Neural progenitor cell (in vitro differentiated cells): ENCODE measurements at regions not wholly inside any gene's neighbourhood (a gene's known extent, or its start where the extent isn't known, plus 50 kb on each side); places are given as distances from the start of the nearest gene placed in this dataset.

Experiments used
- DNase-seq: peaks from one replicate; pipeline ENCODE4 v3.0.0-alpha.2; 2016; ENCODE audit warnings: low spot score
- H2AFZ ChIP-seq: fragments of 200-600 bp; sonication (generic); replicated peaks from 2 replicates; pipeline ENCODE4 v1.6.1; 2016; ENCODE audit warnings: antibody characterized with exemption
- H3F3A ChIP-seq: fragments of 200-600 bp; sonication (generic); 2 replicates; pipeline ENCODE4 v1.6.1; 2016; ENCODE audit warnings: antibody characterized with exemption, low read depth
- H3K27ac ChIP-seq: fragments of 200-600 bp; sonication (generic); 2 replicates; pipeline ENCODE4 v1.5.1; 2016; ENCODE audit warnings: mild to moderate bottlenecking
- H3K27me3 ChIP-seq: fragments of 200-600 bp; sonication (generic); 2 replicates; pipeline ENCODE4 v1.6.1; 2016; ENCODE audit warnings: mild to moderate bottlenecking, moderate library complexity
- H3K36me3 ChIP-seq: fragments of 200-600 bp; sonication (generic); 2 replicates; pipeline ENCODE4 v1.5.1; 2016
- H3K4me1 ChIP-seq: fragments of 200-600 bp; sonication (generic); 2 replicates; pipeline ENCODE4 v1.6.1; 2016; ENCODE audit warnings: mixed run types
- H3K4me2 ChIP-seq: fragments of 200-600 bp; sonication (generic); 2 replicates; pipeline ENCODE4 v1.6.1; 2016
- H3K4me3 ChIP-seq: fragments of 200-600 bp; sonication (generic); 2 replicates; pipeline ENCODE4 v1.5.1; 2016
- H3K79me2 ChIP-seq: fragments of 200-600 bp; sonication (generic); 2 replicates; pipeline ENCODE4 v1.6.1; 2016; ENCODE audit warnings: low read depth
- H3K9ac ChIP-seq: fragments of 200-600 bp; sonication (generic); 2 replicates; pipeline ENCODE4 v1.6.1; 2016
- H3K9me3 ChIP-seq: fragments of 200-600 bp; sonication (generic); 2 replicates; pipeline ENCODE4 v1.5.1; 2016; ENCODE audit warnings: low read depth
- H4K20me1 ChIP-seq: fragments of 200-600 bp; sonication (generic); 2 replicates; pipeline ENCODE4 v1.6.1; 2016; ENCODE audit warnings: low read depth
- H3K27ac Mint-ChIP-seq: 3 replicates; pipeline ENCODE4 v1.8.0; 2021; ENCODE audit warnings: mixed read lengths
- H3K27me3 Mint-ChIP-seq: 2 replicates; pipeline ENCODE4 v1.8.0; 2022; ENCODE audit warnings: low read depth, mild to moderate bottlenecking, inconsistent platforms, moderate library complexity, mixed read lengths; ENCODE audit not compliant: insufficient read depth
- H3K36me3 Mint-ChIP-seq: 3 replicates; pipeline ENCODE4 v1.8.0; 2021; ENCODE audit warnings: mixed read lengths
- H3K4me1 Mint-ChIP-seq: 3 replicates; pipeline ENCODE4 v1.8.0; 2021; ENCODE audit warnings: mixed read lengths
- H3K4me3 Mint-ChIP-seq: 3 replicates; pipeline ENCODE4 v1.8.0; 2021; ENCODE audit warnings: mild to moderate bottlenecking, moderate library complexity, mixed read lengths
- H3K9me3 Mint-ChIP-seq: 3 replicates; pipeline ENCODE4 v1.8.0; 2020; ENCODE audit warnings: mixed read lengths
- CTCF ChIP-seq: fragments of 200-600 bp; sonication (generic); IDR thresholded peaks from 2 replicates; pipeline ENCODE4 v1.5.1; 2017; ENCODE audit warnings: antibody characterized with exemption, mild to moderate bottlenecking
- EZH2 ChIP-seq: fragments of 200-600 bp; sonication (generic); IDR thresholded peaks from 2 replicates; pipeline ENCODE4 v1.6.1; 2017; ENCODE audit warnings: antibody characterized with exemption, mild to moderate bottlenecking, moderate library complexity
- EZH2phosphoT487 ChIP-seq: fragments of 200-600 bp; sonication (generic); IDR thresholded peaks from 2 replicates; pipeline ENCODE4 v1.6.1; 2017; ENCODE audit warnings: antibody characterized with exemption

- Mint-ChIP-seq H3K4me3 (no peak overlapping the region), H3K36me3 (no peaks in the 10 kb centered on the region), H3K9me3 (no peaks in the 10 kb centered on the region), H3K27ac (no peak overlapping the region), H3K4me1 (peaks cover 10% of the 10 kb centered on the region), H3K27me3 (no peaks in the 10 kb centered on the region)
- no peak for DNase-seq
- H3K4me1 ChIP-seq = no peaks in the 10 kb centered on the region
- no peak overlapping the region for H3K27ac ChIP-seq
- H2AFZ ChIP-seq = no peak overlapping the region
- H3K4me3 ChIP-seq = no peak overlapping the region
- no peaks in the 10 kb centered on the region for H3K36me3 ChIP-seq
- no peak overlapping the region for H3K9ac ChIP-seq
- H3K79me2 ChIP-seq = no peaks in the 10 kb centered on the region
- H3F3A ChIP-seq = no peaks in the 10 kb centered on the region
- no peak for TF ChIP-seq EZH2phosphoT487
- TF ChIP-seq EZH2 = no peak
- TF ChIP-seq CTCF = no peak
- H3K27me3 ChIP-seq = no peaks in the 10 kb centered on the region
- no peak overlapping the region for H3K4me2 ChIP-seq
- H4K20me1 ChIP-seq = no peaks in the 10 kb centered on the region
- no peaks in the 10 kb centered on the region for H3K9me3 ChIP-seq
Measured at GRCh38 chr7:118971706-118972105, 747.2 kb downstream of the ANKRD7 start.

- Histone ChIP-seq H3K27ac (no peak overlapping the region), H4K20me1 (no peaks in the 10 kb centered on the region), H3K9ac (no peak overlapping the region), H3K4me3 (no peak overlapping the region), H3K79me2 (no peaks in the 10 kb centered on the region), H3K27me3 (no peaks in the 10 kb centered on the region), H3K9me3 (no peaks in the 10 kb centered on the region), H3F3A (no peaks in the 10 kb centered on the region), H3K36me3 (no peaks in the 10 kb centered on the region), H3K4me1 (no peaks in the 10 kb centered on the region), H3K4me2 (no peak overlapping the region), H2AFZ (no peak overlapping the region)
- H3K9me3 Mint-ChIP-seq = no peaks in the 10 kb centered on the region
- TF ChIP-seq EZH2phosphoT487 (no peak), CTCF (no peak), EZH2 (no peak)
- no peak for DNase-seq
- H3K27ac Mint-ChIP-seq = no peak overlapping the region
- H3K4me1 Mint-ChIP-seq = peaks cover 10% of the 10 kb centered on the region
- H3K4me3 Mint-ChIP-seq = no peak overlapping the region
- no peaks in the 10 kb centered on the region for H3K27me3 Mint-ChIP-seq
- H3K36me3 Mint-ChIP-seq = no peaks in the 10 kb centered on the region
Measured at GRCh38 chr7:118974836-118975235, 750.3 kb downstream of the ANKRD7 start.

- Histone ChIP-seq H3K27me3 (no peaks in the 10 kb centered on the region), H2AFZ (no peak overlapping the region), H3K36me3 (no peaks in the 10 kb centered on the region), H3K79me2 (no peaks in the 10 kb centered on the region), H3K27ac (no peak overlapping the region), H4K20me1 (no peaks in the 10 kb centered on the region), H3K4me3 (no peak overlapping the region), H3K4me1 (no peaks in the 10 kb centered on the region), H3K4me2 (no peak overlapping the region), H3K9me3 (no peaks in the 10 kb centered on the region), H3F3A (no peaks in the 10 kb centered on the region), H3K9ac (no peak overlapping the region)
- Mint-ChIP-seq H3K4me3 (no peak overlapping the region), H3K36me3 (no peaks in the 10 kb centered on the region), H3K4me1 (peaks cover 6% of the 10 kb centered on the region), H3K9me3 (no peaks in the 10 kb centered on the region), H3K27ac (no peak overlapping the region), H3K27me3 (peaks cover 4% of the 10 kb centered on the region)
- TF ChIP-seq EZH2phosphoT487 (no peak), CTCF (no peak), EZH2 (no peak)
- no peak for DNase-seq
Measured at GRCh38 chr7:118995350-118995749, 770.8 kb downstream of the ANKRD7 start.

- Histone ChIP-seq H4K20me1 (no peaks in the 10 kb centered on the region), H3K4me2 (no peak overlapping the region), H3K9me3 (no peaks in the 10 kb centered on the region), H3K4me1 (no peaks in the 10 kb centered on the region), H2AFZ (no peak overlapping the region), H3K36me3 (no peaks in the 10 kb centered on the region), H3K27ac (no peak overlapping the region), H3K9ac (no peak overlapping the region), H3F3A (no peaks in the 10 kb centered on the region), H3K27me3 (no peaks in the 10 kb centered on the region), H3K79me2 (no peaks in the 10 kb centered on the region), H3K4me3 (no peak overlapping the region)
- TF ChIP-seq CTCF = no peak
- no peak for TF ChIP-seq EZH2
- TF ChIP-seq EZH2phosphoT487 = no peak
- no peak for DNase-seq
- no peak overlapping the region for H3K4me3 Mint-ChIP-seq
- no peaks in the 10 kb centered on the region for H3K27me3 Mint-ChIP-seq
- H3K36me3 Mint-ChIP-seq = no peaks in the 10 kb centered on the region
- H3K4me1 Mint-ChIP-seq = no peaks in the 10 kb centered on the region
- no peak overlapping the region for H3K27ac Mint-ChIP-seq
- no peaks in the 10 kb centered on the region for H3K9me3 Mint-ChIP-seq
Measured at GRCh38 chr7:119007236-119007635, 782.7 kb downstream of the ANKRD7 start.
